ENCODE measurements at regions not wholly inside any gene's neighbourhood (a gene's known extent, or its start where the extent isn't known, plus 50 kb on each side); places are given as distances from the start of the nearest gene placed in this dataset.

- TF ChIP-seq CTCF (IDR thresholded peaks at IDR 0.05) (no peak), POLR2A (IDR thresholded peaks at IDR 0.05) (no peak)
Observed at GRCh38 chr18:51619283-51619682, 421.8 kb upstream of the MEX3C start.

Data from heart left ventricle (tissue), 13 donors.